Kidney tubule cell (primary cell): ENCODE measurements at regions not wholly inside any gene's neighbourhood (a gene's known extent, or its start where the extent isn't known, plus 50 kb on each side); places are given as distances from the start of the nearest gene placed in this dataset.
A peak's percentile ranks its signal among the peaks of the same experiment; 100 is the strongest.

Experiments
- DNase-seq: peaks from one replicate; pipeline ENCODE4 v3.0.0-alpha.2; 2018; ENCODE audit warnings: low spot score

DNA sequence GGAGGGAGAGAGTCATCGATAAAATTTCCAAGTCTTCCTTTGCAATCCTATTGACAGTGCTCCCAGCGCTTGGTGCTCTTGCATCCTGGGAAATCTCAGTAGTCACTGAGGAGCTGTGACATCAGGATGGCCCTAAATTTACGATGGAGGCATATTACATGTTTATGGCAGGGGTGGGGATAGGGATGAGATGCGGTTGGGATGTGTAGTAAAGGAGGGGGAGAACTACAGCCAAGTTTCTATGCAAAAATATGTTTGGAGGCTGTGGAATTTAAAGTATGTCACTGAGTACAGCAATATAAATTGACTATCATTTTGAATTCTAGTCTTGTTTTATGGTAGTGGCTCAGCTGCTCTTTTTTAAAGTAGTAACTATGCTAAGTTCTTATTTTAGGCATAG, 544.9 kb downstream of the PKHD1 start:
- DNase-seq = no peak

DNA sequence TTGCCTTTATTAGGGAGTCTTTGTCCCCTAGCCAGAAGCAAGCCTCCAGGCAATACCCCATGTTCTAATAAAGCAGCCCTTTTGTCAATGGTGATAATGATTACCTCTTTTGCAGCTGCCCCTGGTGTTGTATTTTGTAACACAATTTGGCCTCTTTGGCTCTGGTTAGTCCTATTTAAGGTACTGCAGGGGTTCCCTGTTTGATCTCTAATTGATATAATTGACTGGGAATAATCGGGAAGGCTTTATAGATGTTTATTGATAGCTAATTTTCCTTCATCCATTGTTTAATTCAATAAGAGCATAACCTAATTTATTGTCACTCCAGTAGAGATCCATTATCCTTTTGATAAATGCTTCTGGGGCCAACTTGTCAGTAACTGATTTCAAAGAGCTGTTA, 537.2 kb downstream of the PKHD1 start:
- no peak for DNase-seq

DNA sequence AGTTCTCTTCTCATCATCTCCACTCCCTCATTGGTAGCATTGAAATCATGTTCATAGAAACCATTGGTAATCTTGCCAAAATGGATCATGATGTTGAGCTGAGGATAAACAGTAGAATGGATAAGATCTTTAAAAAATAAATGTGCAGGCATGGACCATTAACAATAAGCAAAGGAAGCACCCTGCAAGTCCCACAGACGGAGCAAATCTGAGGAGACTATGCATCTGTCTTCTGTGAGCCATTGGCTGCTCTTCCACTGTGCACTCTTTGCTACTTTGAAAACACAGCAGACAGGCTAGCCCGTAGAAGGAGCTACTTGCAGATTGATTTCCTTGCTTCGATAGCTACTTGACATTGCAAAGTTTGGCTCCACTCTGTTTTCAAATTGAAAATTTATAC, 535.0 kb downstream of the PKHD1 start:
- DNase-seq = no peak

DNA sequence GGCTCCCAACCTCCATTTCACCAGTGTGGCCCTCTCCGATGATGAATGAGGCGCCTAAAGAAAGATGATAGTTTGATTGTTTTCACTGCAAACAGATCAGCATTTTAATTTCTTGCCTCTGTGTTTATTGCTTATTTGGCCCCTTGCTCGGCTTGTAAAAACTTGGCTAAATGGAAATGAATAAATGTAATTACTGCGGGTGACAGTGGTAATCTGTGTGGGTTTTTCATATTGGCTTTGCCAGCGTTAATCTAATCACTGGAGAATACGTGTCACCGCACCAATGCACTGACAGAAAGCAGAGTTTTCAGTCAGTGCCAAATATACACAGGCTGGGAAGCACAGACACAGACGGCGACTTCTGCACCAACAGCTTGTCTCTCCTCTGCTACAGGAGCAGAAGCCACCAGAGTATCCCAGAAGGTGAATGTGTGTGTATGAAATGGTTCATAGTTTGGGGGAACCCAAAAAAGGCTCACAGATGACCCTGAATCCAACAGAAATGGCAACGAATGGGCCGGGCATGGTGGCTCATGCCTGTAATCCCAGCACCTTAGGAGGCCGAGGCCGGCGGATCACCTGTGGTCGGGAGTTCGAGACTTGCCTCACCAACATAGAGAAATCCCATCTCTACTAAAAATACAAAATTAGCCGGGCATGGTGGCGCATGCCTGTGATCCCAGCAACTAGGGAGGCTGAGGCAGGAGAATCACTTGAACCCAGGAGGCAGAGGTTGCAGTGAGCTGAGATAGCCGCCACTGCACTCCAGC, 534.0 kb downstream of the PKHD1 start:
- no peak for DNase-seq

DNA sequence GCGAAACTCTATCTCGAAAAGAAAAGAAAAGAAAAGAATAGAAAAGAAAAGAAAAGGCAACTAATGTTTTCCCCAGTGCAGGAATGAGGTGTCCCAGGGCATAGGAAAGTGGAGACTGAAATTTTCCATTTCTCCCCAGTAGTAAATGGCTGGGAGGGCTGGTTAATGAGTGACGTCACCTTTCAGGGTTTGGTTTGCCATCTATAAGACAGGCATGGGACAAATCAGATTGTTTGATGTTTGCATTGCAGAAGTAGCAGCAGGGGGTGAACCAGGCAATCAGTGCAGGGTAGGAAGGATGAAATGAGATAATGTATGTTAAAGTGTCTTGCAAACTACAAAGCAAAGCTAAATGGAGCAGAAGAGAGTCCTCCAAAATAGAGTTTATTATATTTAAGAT, 533.4 kb downstream of the PKHD1 start:
- no peak for DNase-seq

GRCh38 chr6:51559059-51559458, 528.4 kb downstream of the PKHD1 start:
- peak; percentile 38 for DNase-seq

- DNase-seq = no peak
These were observed 525.2 kb downstream of the PKHD1 start for GRCh38 chr6:51562198-51562597.
